GM19438 (cell line): ENCODE measurements at regions not wholly inside any gene's neighbourhood (a gene's known extent, or its start where the extent isn't known, plus 50 kb on each side); places are given as distances from the start of the nearest gene placed in this dataset.

Experiments
- ATAC-seq: cut with Tn5 transposase; IDR thresholded peaks from one replicate; pipeline ENCODE4 v1.9.1; 2021; ENCODE audit warnings: low read depth; ENCODE audit not compliant: unreplicated experiment

DNA sequence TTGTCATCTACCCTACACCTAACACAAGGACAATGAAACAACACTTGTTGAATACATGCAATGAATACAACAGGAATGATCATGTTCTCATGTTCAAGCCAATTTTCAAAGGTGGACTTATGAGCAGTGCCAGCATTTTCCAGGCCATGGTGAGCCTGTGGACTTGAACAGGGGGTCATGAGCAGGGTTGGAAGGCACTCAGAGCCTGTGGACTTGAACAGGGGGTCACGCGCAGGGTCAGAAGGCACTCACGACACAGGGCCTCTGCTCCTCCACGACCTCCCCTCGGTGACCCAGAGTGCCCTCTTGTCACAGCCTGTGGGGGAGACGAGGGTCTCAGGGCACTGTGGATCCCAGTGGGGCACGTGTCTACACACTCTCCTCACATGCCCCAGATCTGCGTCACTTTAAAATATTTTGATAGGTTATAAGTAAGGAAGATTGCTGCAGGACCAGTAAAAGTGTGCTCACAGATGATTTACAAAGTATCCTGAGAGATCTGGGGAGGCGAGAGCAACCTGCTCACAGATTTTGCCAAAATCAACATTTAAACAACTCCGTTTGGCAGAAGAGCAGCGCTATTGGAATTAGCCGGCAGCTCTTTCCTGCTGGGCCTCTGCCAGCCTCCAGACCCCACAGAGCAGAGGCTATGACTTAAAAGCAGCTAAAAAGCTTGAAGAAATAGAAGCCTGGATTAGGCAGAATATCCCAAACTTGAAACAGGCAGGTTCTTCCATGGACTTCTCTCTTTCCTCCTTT lies 121.9 kb downstream of the TMEM18 start:
- ATAC-seq: no peak

DNA sequence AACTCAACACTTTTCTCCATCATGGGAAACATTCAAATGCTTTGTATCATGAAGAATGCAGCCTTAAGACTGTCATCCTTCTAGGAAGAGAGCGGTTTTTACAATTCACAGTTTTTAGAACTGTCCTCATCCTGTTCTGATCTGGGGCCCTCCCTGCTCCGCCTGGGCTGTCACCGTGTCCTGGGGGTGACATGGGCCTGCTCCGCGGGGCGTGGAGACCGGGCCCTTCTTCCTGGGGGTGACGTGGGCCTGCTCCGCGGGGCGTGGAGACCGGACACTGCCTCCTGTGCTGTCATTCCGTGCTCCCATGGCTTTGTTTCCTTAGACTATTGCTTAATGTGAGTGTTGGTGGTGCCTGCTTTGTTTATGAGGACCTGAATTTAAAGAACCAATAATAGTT lies 122.8 kb downstream of the TMEM18 start:
- no peak for ATAC-seq

DNA sequence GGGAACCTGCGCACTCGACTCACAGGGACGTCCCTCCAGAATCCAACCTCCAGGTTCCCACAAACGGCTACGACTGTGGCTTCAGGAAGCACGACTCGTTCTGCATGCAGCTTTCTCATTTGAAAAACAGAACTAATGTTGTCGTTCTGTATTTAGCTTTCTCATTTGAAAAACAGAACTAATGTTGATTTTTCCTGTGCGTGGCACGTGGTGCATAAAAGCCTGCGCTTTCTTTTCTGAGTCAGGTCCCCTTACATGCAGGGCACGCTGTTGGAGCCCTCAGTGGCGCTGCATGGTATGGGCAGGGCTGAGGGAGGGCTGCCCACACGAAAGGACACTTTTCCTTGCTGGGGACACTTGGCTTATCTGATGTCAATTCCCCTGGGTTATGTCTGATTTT lies 124.3 kb downstream of the TMEM18 start:
- ATAC-seq: no peak

DNA sequence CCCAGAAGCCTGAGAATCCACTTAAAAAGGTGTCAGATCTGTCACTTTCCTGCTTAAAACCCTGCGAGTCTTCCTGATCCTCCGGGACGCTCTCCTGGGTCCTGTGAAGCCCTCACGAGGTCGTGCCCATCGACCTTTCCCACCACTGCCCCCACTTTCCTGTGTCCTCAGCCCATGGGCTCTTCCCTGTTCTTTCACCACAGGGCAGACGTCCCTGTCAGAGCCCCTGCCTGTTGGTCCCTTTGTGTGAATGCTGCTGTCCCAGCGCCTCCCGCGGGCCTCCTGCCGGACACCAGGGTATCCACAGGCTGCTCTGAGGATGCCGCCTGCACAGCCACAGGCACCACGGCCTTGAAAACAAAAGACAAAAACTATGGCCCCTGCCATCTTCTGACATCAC lies 125.6 kb downstream of the TMEM18 start:
- ATAC-seq: no peak

DNA sequence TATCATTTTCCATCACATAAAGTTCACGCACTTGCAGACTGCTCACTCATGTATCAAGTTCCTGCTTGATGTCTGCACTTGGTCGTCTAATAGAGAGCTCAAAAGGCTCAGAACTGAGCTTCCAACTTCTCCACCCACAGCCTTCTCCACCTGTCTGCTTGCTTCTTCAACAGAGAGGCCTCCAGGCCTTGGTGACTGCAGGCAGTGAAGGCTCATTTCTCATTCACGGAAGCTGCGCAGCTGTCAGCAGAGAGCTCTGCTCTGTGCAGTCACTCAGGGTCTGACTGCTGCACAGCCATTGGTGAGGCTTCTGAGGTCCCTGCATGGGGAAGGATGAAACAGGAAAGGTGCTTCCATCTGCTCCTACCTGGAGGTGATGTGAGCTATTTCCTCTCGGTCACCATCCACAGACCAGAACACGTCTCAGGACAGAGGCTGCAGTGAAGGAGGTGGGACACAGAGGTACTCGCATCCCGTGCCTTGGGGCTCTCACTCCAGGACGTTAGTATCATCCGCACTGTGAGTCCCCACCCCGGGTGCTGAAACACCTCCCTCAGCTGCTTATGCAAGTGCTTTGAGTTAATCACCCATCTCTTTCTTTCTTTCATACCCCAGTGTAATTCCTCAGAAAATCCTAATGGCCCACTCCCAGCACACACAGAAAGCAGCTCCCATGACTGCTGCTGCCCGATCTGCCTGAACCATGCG lies 126.2 kb downstream of the TMEM18 start:
- ATAC-seq: no peak

DNA sequence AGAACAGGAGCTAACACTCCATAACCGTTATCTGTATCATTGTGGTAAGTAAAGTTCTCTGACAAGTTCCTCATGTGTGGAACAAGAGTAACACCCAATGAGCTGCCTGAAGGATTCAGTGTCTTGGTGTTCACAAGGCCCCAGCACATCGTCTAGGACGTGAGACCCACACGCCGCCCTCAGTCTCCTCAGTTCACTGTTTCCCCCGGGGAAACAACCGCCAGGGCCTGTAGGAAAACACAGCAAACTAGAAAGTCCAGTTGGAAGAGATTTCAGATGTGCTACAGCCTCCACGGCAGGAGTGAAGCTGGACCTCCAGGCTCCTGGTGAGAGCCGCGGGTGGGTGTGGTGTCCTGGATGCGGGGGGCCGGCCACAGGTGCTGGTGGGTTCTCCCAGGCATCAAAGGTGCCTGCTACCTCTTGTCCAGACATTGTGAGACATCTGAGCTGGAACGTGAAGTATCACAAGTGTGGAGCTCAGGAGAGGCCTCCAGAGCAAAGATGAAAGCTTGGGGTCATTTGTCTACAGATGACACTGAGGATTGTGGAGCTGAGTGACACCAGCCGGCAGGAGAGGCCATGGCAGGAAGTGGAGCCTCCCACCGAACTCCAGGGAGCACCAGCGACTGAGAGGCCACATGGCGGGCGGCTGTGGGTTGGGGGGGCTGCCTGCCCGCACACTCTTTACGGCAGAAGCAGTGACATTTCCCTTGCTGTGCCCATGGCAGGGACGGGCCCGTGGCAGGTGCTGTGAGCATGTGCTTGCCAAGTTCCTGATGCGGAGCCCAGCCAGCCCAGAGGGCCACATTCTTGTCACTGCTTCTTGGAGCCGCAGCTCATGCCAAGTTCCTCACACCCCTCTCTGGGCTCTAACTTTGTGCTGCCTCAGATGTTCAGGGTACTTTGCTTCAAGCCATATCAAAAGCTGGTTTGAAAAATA lies 131.2 kb downstream of the TMEM18 start:
- no peak for ATAC-seq

DNA sequence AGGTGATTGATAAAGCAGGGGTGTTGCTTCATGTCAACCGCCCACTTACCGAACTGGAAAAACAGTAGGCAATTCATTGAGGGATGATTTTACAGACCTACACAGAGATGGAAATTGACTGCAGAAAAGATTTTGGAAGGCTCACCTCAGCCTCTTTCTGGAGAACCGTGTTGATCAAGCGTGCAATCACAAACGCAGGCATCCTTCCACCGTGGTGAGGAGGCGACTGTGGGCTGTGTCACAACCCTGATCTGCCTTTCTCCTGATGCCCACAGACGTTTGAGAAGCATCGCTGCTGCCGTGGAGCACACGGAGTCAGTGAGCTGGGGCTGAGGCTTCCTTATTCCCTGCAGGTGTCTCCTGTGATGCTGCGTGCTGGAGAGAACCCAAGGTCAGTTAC lies 132.0 kb downstream of the TMEM18 start:
- ATAC-seq: no peak

DNA sequence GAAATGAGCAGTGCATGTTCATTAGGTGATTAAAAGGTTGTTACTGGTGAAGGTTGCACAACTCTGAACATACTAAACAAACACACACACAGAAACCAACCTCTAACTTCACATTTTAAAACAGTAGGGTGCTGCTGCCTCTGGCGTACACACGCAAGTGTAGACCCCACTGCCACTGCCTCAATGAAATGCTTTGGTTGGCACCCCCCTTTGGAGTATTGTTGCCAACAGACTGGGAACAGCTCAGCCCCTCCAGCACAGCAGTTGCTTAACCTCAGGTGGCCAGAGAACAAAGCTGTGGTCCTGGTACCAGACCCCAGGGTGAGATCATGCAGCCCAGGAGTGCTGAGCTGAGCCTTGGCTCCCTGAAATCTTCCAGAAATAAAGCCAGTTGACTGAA lies 138.6 kb downstream of the TMEM18 start:
- ATAC-seq: no peak

DNA sequence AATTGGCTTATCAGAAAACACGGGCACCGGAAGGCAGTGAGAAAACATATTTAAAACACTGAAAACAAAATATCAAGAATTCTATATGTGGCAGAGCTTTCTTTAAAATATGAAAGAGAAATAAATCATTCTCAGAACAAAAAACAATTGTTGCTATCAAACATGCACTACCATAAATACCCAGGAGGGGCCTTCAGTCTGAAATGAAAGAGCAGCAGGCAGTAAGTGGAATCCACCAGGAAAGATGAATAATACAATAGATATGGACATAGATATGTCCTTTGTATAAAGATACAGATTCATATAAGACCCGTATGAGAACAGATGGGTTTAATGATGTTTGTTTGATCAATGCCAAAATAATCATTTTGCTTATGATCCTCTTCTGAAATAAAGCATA lies 142.0 kb downstream of the TMEM18 start:
- ATAC-seq: no peak

DNA sequence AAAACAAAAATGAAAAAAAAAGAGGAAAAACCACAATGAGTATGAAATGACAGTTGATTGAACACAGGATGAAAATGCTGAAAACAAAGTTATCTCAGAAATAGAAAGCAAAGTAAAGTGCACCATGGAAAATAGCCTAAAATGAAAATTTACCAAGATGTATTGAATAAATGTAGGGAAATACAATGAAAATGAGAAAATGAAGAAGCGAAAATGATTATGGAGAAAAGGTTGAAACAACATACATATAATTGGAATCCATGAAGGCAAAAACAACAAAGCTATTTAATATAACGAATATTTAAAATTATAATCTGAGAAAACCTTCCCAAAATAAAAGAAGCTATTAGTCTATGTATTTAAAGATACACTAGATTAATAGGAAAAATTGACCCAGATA lies 147.4 kb downstream of the TMEM18 start:
- ATAC-seq: no peak

DNA sequence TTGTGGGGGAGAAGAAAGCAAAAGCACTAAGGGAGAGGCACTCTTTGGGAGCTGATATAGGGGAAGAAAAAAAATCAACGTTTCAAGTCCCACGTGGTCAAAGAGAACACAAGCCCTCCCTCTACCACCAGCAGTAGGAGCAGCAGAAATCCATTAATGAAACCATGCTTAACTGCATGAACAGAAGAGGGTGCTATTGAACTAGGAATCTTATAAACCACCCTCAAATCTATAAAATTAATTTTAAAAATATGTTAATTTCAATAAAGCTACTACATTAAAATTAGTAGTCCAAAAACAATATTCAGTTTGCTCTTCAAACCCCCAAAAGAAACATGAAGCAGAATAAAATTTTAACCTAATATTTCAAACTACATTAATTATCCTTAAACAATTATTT lies 147.8 kb downstream of the TMEM18 start:
- no peak for ATAC-seq

DNA sequence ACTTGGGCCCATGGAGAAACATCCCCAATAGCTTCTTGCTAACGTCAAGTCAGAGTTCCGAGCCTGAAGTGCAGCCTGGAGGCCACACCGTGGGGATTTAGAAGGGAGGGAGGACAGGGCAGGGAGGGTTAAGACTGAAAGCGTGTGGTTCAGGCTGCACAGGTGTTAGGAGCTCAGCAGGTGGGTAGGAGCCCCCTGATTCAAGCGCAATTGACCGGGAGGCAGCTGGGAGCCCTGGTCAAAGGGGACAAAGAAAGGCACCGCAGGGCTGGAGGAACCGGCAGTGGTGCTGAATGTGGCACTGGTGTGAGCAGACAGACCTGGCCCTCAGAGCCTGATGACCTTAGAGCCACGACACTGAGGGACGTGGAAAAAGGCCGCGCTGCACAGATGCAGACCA lies 149.6 kb downstream of the TMEM18 start:
- ATAC-seq: no peak

DNA sequence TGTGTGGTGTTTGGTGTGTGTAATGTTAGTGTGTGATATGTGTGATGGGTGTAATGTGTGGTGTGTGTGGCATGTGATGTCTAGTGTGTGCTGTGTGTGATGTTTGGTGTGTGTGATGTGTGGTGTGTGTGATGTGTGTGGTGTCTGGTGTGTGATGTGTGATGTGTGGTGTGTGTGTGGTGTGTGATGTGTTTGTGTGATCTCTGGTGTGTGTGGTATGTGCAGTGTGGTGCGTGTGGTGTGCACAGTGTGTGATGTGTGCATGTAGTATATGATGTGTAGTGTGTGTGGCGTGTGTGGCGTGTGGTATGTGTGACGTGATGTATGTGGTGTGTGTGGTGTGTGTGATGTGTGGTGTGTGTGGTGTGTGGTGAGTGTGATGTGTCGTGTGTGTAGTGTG lies 150.3 kb downstream of the TMEM18 start:
- ATAC-seq: no peak

DNA sequence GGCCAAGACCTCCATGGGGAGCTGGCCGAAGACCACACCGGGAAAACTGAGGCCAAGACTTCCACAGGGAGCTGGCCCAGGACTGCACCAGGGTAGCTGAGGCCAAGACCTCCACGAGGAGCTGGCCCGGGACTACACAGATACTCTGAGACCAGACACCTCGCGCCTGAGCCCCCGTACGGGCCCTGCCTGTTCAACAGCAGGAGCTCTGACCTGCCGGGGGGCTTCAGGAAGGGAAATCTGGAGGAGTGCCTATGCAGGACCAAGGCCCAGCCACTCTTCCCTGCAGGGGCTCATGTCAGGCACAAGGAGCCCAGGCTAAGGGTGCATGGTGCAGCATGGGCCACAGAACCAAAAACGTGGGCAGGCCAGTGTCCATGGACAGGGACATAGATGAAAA lies 151.6 kb downstream of the TMEM18 start:
- ATAC-seq: no peak

DNA sequence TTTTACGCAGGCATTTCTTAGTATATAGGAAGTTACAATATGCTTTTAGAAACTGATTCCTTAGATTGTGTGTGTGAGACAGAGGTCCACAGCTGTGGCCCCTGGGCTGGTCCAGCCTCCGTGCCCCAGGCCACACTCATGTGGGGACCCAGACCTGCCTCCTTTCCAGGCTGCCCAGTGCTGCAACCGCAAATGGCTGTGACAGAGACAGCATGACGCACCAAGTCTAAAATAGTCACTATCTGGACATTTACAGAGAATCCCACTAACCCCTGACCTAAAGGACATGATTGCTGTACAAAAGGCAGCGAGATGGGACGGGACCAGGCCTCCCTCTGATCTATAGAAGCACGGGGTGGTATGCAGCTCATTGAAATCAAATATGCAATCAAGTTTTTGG lies 152.2 kb downstream of the TMEM18 start:
- no peak for ATAC-seq

DNA sequence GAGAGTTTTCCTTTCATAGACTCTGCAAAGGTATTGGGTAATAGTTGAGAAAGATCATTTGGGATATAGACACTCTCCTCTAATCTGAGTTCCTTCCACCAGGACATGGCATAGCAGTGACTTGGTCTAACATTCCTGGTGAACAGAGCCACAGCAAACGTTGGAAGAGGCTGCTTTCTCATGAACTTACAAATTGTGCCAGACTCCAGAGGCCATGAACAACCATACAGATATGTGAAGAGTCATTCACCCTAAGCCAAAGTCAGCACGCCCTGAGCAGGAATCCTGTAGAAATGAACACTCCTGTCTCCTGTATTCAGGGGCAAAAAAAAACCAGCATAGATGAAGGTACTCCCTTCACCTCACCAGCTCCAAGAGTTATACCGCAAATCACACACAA lies 152.8 kb downstream of the TMEM18 start:
- ATAC-seq: no peak

DNA sequence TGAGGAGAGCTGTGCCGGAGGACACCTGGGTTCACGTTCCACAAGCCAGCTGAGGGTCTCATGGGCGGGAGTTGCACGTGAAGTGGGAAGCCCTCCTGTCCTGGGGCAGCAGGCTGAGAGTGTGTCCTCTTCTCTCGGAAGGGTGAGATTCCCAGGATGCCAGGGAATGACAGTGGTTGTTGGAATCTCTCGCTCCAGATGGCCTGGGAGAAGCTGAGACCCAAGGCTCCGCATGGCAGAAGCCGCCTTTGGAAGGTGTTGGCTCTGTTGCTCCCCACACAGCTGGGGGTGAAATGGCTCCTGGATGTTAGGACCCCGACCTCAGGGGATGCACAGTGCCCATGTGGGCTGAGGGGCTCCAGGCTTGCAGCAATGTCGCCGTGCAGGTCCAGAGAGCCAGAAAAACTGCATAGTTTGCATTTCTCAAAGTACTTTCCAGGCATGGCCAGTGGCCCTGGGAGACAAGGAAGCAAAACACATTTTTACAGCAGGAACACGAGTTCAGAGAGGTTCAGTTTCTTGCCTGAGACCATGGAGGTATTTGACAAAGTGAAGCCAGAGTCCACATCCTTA lies 153.4 kb downstream of the TMEM18 start:
- no peak for ATAC-seq

DNA sequence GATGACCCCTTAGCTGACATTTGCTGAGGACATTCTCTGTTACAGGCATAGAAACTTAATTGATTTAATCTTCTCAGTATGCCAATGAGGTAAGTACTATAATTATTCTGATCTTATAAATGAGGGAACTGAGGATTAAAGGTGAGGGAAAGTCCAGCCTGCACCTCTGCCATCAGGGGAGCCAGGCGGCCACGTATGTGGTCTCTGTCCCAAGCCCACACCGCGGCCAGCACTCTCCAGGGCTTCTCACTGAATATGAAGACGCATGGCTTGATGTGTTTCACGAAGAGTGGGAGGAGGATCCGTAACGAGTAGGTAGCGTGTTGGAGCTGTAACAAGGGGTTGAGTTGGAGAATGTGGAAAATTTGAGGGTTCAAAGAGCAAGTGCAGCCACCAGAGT lies 154.4 kb downstream of the TMEM18 start:
- ATAC-seq: no peak

DNA sequence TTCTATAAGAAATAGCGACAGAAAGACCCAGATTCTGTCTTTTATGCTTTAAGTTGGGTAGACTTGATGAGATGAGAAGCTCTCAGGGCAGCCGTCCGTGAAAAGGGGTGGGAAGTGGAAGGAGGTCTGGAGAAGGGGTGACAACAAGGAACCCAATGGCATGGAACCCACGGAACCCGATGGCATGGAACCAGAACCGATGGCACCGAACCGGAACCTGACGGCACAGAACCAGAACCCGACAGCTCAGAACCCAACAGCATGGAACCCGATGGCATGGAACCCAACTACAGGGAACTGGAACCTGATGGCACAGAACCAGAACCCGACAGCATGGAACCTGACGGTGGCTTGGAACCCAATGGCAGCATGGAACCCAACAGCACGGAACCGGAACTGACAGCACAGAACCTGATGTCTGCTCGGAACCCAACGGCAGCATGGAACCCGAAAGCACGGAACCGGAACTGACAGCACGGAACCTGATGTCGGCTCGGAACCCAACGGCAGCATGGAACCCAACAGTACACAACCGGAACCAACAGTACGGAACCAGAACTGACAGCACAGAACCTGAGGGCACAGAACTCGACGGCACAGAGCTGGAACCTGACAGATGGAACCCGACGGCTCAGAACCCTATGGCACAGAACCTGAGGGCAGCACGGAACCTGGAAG lies 155.2 kb downstream of the TMEM18 start:
- no peak for ATAC-seq

DNA sequence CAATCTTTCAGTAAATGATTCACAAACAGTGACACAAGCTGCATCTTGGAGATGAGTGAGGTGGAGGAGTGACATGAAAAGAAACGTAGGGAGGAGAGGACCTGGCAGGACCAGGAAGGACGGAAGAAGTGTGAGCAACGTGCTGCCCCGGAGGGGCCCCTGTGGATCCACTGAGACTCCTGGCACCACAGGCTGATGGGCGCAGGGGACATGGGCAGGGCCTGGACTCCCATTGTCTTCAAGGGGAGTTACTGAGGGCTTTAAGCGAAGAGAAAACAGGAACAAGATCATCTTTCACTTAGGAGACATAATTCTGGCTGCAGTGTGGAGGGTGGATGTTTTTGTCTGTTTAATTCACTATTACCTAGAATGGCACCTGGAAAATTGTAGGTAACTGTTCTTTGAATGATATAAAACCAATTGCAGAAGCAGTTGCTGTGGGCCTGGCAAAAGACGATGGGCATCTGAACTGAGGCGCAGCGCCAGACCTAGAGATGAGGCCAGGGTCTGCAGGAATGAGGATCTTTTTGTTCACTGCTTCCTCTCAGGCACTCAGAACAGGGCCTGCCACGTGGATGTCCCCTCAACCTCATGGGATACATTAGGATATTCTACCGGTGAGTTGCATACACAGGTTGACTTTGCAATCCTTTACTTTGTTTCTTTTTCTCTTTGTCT lies 156.4 kb downstream of the TMEM18 start:
- ATAC-seq: no peak
